ENCODE measurements at regions not wholly inside any gene's neighbourhood (a gene's known extent, or its start where the extent isn't known, plus 50 kb on each side); places are given as distances from the start of the nearest gene placed in this dataset.

GRCh38 chr6:90435207-90435899, 138.7 kb upstream of the BACH2 start:
- DNase-seq (ENCODE audit: low spot score), result no peak

GRCh38 chr6:90434094-90434493, 137.5 kb upstream of the BACH2 start:
- no peak for DNase-seq (ENCODE audit: low spot score)

GRCh38 chr6:90432937-90433336, 136.3 kb upstream of the BACH2 start:
- DNase-seq (ENCODE audit: low spot score), result no peak

GRCh38 chr6:90432041-90432775, 135.6 kb upstream of the BACH2 start:
- DNase-seq (ENCODE audit: low spot score), result no peak

GRCh38 chr6:90431576-90431975, 134.9 kb upstream of the BACH2 start:
- no peak for DNase-seq (ENCODE audit: low spot score)

- DNase-seq (ENCODE audit: low spot score), result no peak
Observed at GRCh38 chr6:90429713-90430112, 133.1 kb upstream of the BACH2 start.

- no peak for DNase-seq (ENCODE audit: low spot score)
Observed at GRCh38 chr6:90428514-90428913, 131.9 kb upstream of the BACH2 start.

GRCh38 chr6:90425161-90425641, 128.6 kb upstream of the BACH2 start:
- no peak for DNase-seq (ENCODE audit: low spot score)

- DNase-seq (ENCODE audit: low spot score), result no peak
Observed at GRCh38 chr6:90424580-90424979, 127.9 kb upstream of the BACH2 start.

GRCh38 chr6:90421666-90422065, 125.0 kb upstream of the BACH2 start:
- DNase-seq (ENCODE audit: low spot score), result no peak

GRCh38 chr6:90420500-90420899, 123.9 kb upstream of the BACH2 start:
- DNase-seq (ENCODE audit: low spot score), result no peak

GRCh38 chr6:90417385-90417784, 120.7 kb upstream of the BACH2 start:
- no peak for DNase-seq (ENCODE audit: low spot score)

GRCh38 chr6:90416322-90416721, 119.7 kb upstream of the BACH2 start:
- DNase-seq (ENCODE audit: low spot score), result no peak

- no peak for DNase-seq (ENCODE audit: low spot score)
Observed at GRCh38 chr6:90415178-90415577, 118.5 kb upstream of the BACH2 start.

- DNase-seq (ENCODE audit: low spot score), result no peak
Observed at GRCh38 chr6:90414352-90414751, 117.7 kb upstream of the BACH2 start.

- no peak for DNase-seq (ENCODE audit: low spot score)
Observed at GRCh38 chr6:90413867-90414266, 117.2 kb upstream of the BACH2 start.

GRCh38 chr6:90413396-90413795, 116.8 kb upstream of the BACH2 start:
- no peak for DNase-seq (ENCODE audit: low spot score)

- DNase-seq (ENCODE audit: low spot score), result no peak
Observed at GRCh38 chr6:90412538-90413369, 116.1 kb upstream of the BACH2 start.

GRCh38 chr6:90411292-90411781, 114.7 kb upstream of the BACH2 start:
- peak; percentile 45 for DNase-seq (ENCODE audit: low spot score)

- DNase-seq (ENCODE audit: low spot score), result no peak
Observed at GRCh38 chr6:90409700-90410099, 113.1 kb upstream of the BACH2 start.

GRCh38 chr6:90406957-90407356, 110.3 kb upstream of the BACH2 start:
- DNase-seq (ENCODE audit: low spot score), result no peak

- peak; percentile 32 for DNase-seq (ENCODE audit: low spot score)
Observed at GRCh38 chr6:90406142-90406794, 109.6 kb upstream of the BACH2 start.
